IMR-90 (cell line): ENCODE measurements at regions not wholly inside any gene's neighbourhood (a gene's known extent, or its start where the extent isn't known, plus 50 kb on each side); places are given as distances from the start of the nearest gene placed in this dataset.

Experiments
- ATAC-seq: fragments of 200-7000 bp; cut with Tn5 transposase; 2 replicates; pipeline ENCODE4 v1.9.1; 2020; ENCODE audit warnings: low read depth, mild to moderate bottlenecking, moderate library complexity
- BruUV-seq: library from RNA; stranded (reverse); fragments of 400-500 nt; replicated peaks from 2 replicates; lab custom pipeline; 2021; lab: Mats Ljungman, UMichigan
- CTCF ChIA-PET: fragments of 300-600 bp; formaldehyde crosslinking; extraction: SDS; loops from one replicate; lab custom pipeline; 2021; ENCODE audit warnings: antibody characterized with exemption; lab: Yijun Ruan, JAX
- POLR2A ChIA-PET: fragments of 300-600 bp; sonication (Branson Sonifier 250); formaldehyde crosslinking; loops from one replicate; lab custom pipeline; 2022; ENCODE audit warnings: antibody characterized with exemption; ENCODE audit not compliant: unreplicated experiment; lab: Charles Lee
- DNase-seq: peaks from one replicate; pipeline ENCODE4 v3.0.0; 2013
- H2AFZ ChIP-seq: replicated peaks from 2 replicates; pipeline ENCODE3; 2013; ENCODE audit warnings: low read length, mild to moderate bottlenecking; ENCODE audit not compliant: poor library complexity
- H2AK5ac ChIP-seq: 2 replicates; pipeline ENCODE4 v1.6.1; 2013; ENCODE audit warnings: low read depth, low read length, inconsistent platforms
- H2AK9ac ChIP-seq: replicated peaks from 2 replicates; pipeline ENCODE3; 2013; ENCODE audit warnings: mild to moderate bottlenecking, low read depth, low read length, moderate library complexity; ENCODE audit not compliant: poor library complexity
- H2BK120ac ChIP-seq: 2 replicates; pipeline ENCODE4 v1.6.1; 2013; ENCODE audit warnings: low read depth, low read length, inconsistent platforms
- H2BK15ac ChIP-seq: 3 replicates; pipeline ENCODE4 v1.6.1; 2013; ENCODE audit warnings: low read depth, low read length, inconsistent platforms
- H2BK20ac ChIP-seq: 2 replicates; pipeline ENCODE4 v1.6.1; 2013; ENCODE audit warnings: low read depth, mild to moderate bottlenecking, inconsistent platforms, low read length, moderate library complexity
- H2BK5ac ChIP-seq: 2 replicates; pipeline ENCODE4 v1.6.1; 2013; ENCODE audit warnings: mild to moderate bottlenecking, low read depth, low read length, inconsistent platforms; ENCODE audit not compliant: poor library complexity, severe bottlenecking
- H3K14ac ChIP-seq: replicated peaks from 2 replicates; pipeline ENCODE4 v1.6.1; 2013; ENCODE audit warnings: low read depth, low read length, inconsistent platforms
- H3K18ac ChIP-seq: 2 replicates; pipeline ENCODE4 v1.6.1; 2013; ENCODE audit warnings: low read depth, low read length, control low read depth
- H3K23ac ChIP-seq: 2 replicates; pipeline ENCODE4 v1.6.1; 2013; ENCODE audit warnings: low read depth, low read length, inconsistent platforms
- H3K27ac ChIP-seq: 2 replicates; pipeline ENCODE4 v1.5.1; 2013; ENCODE audit warnings: mild to moderate bottlenecking, control low read depth, low read length; ENCODE audit not compliant: insufficient read depth
- H3K27me3 ChIP-seq: 2 replicates; pipeline ENCODE4 v1.6.1; 2013; ENCODE audit warnings: low read length; ENCODE audit not compliant: control insufficient read depth, insufficient read depth
- H3K36me3 ChIP-seq: 2 replicates; pipeline ENCODE4 v1.6.1; 2013; ENCODE audit warnings: low read length, mixed read lengths; ENCODE audit not compliant: control insufficient read depth, insufficient read depth
- H3K4ac ChIP-seq: 2 replicates; pipeline ENCODE4 v1.6.1; 2013; ENCODE audit warnings: low read depth, low read length, inconsistent platforms
- H3K4me1 ChIP-seq: 2 replicates; pipeline ENCODE4 v1.6.1; 2013; ENCODE audit warnings: low read length, mixed read lengths; ENCODE audit not compliant: control insufficient read depth, insufficient read depth
- H3K4me2 ChIP-seq: 2 replicates; pipeline ENCODE4 v1.6.1; 2013; ENCODE audit warnings: low read depth, mild to moderate bottlenecking, control low read depth, low read length, moderate library complexity
- H3K4me3 ChIP-seq: 2 replicates; pipeline ENCODE4 v1.5.1; 2013; ENCODE audit warnings: low read depth, mild to moderate bottlenecking, control low read depth, low read length, moderate library complexity; ENCODE audit not compliant: insufficient read depth
- H3K56ac ChIP-seq: 2 replicates; pipeline ENCODE4 v1.6.1; 2013; ENCODE audit warnings: low read length, inconsistent platforms; ENCODE audit not compliant: insufficient read depth; ENCODE audit errors: extremely low read depth
- H3K79me1 ChIP-seq, 2 experiments: 2 replicates each; pipeline ENCODE4 v1.6.1; 2013; ENCODE audit warnings: low read length in 2 of 2, inconsistent platforms in 1 of 2, low read depth in 1 of 2
- H3K9ac ChIP-seq: 2 replicates; pipeline ENCODE4 v1.6.1; 2013; ENCODE audit warnings: low read depth, low read length, control low read depth
- H3K9me1 ChIP-seq: 2 replicates; pipeline ENCODE4 v1.6.1; 2013; ENCODE audit warnings: low read length, inconsistent platforms; ENCODE audit not compliant: insufficient read depth
- H3K9me3 ChIP-seq: 2 replicates; pipeline ENCODE4 v1.6.1; 2013; ENCODE audit warnings: low read length; ENCODE audit not compliant: control insufficient read depth, insufficient read depth
- H4K20me1 ChIP-seq: 2 replicates; pipeline ENCODE4 v1.6.1; 2013; ENCODE audit warnings: low read length, inconsistent platforms; ENCODE audit not compliant: insufficient read depth
- H4K5ac ChIP-seq: 2 replicates; pipeline ENCODE4 v1.6.1; 2013; ENCODE audit warnings: mild to moderate bottlenecking, low read depth, low read length, control low read depth
- H4K8ac ChIP-seq, 2 experiments: 2 replicates each; pipeline ENCODE4 v1.6.1; 2013; ENCODE audit warnings: low read depth in 2 of 2, low read length in 2 of 2, control low read depth in 1 of 2, inconsistent platforms in 1 of 2
- H4K91ac ChIP-seq: 2 replicates; pipeline ENCODE4 v1.6.1; 2013; ENCODE audit warnings: low read depth, low read length, inconsistent platforms; ENCODE audit not compliant: insufficient read depth
- CEBPB ChIP-seq: IDR thresholded peaks from 2 replicates; pipeline ENCODE4 v1.6.1; 2012; ENCODE audit warnings: low read depth, low read length, improper control_type of control experiment
- CHD1 ChIP-seq: IDR thresholded peaks from 2 replicates; pipeline ENCODE4 v1.6.1; 2012; ENCODE audit warnings: low read depth, low read length, improper control_type of control experiment
- FOS ChIP-seq: fragments of 150-350 bp; IDR thresholded peaks from 2 replicates; pipeline ENCODE4 v1.6.1; 2016; ENCODE audit warnings: low read depth, low read length
- RAD21 ChIP-seq: IDR thresholded peaks from 2 replicates; pipeline ENCODE4 v1.6.1; 2012; ENCODE audit warnings: low read length, improper control_type of control experiment
- RCOR1 ChIP-seq: IDR thresholded peaks from 2 replicates; pipeline ENCODE4 v1.6.1; 2012; ENCODE audit warnings: mild to moderate bottlenecking, low read length, improper control_type of control experiment; ENCODE audit not compliant: insufficient replicate concordance
- RFX5 ChIP-seq: IDR thresholded peaks from 2 replicates; pipeline ENCODE4 v1.8.0; 2012; ENCODE audit warnings: low read depth, mild to moderate bottlenecking, low read length, moderate library complexity
- WGBS, 2 experiments: methylation state at CpG; one replicate each; pipeline versions ENCODE4 v1.1.5 to v1.1.7; 2013; ENCODE audit warnings: missing lambda C conversion rate in 2 of 2; ENCODE audit not compliant: insufficient read length in 1 of 2; ENCODE audit errors: extremely low coverage in 2 of 2; 5-methylcytosine and 5-hydroxymethylcytosine counted together
- dilution Hi-C: fragments of 300-500 bp; cut with HindIII; formaldehyde crosslinking; loops from one replicate; pipeline ENCODE4 v1.14.3; 2018; ENCODE audit warnings: low sequenced_read_pairs; ENCODE audit not compliant: unreplicated experiment
- in situ Hi-C: fragments of 300-500 bp; cut with MboI; formaldehyde crosslinking; loops from 3 replicates; pipeline ENCODE4 v1.14.3; 2019; ENCODE audit warnings: low sequenced_read_pairs, inconsistent platforms, mixed read lengths
- intact Hi-C: fragments of 100-400 bp; cut with micrococcal nuclease; formaldehyde crosslinking; loops from 2 replicates; pipeline ENCODE4 v1.10.0; 2022
- TF ChIP-seq, protein P1 (sequence below): conservative IDR thresholded peaks from 2 replicates; pipeline ENCODE4 v1.5.1; 2012; ENCODE audit warnings: mild to moderate bottlenecking, low read depth, low read length, improper control_type of control experiment

DNA sequence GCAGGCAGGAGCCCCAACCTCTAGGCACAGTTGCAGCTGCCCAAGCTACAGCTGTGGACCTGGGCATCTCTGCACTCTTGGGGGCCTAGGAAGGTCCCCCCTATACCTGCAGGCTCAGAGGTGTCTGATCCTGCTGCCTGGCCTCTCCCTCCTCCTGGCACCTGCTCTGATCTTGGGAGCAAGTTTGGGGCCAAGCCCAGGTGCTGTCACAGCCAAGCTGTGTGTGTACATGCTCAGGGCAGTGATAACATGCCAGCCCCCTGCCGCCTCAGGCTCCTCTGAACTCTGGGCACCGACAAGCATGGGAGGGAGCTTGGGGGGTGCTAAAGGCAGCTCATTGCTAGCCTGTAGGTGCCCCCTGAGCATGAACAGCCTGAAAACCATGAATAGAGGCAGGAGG lies 829.6 kb upstream of the VRK2 start:
- CTCF ChIA-PET: no interaction called here
- H4K20me1 ChIP-seq: no peaks in the 10 kb centered on the region
- dilution Hi-C loops: no loop called here

More for the DNA sequence above, 829.6 kb upstream of the VRK2 start:
- no peak overlapping the region for H2AFZ ChIP-seq
- H2BK15ac ChIP-seq: no peak overlapping the region
- peaks cover 15% of the 10 kb centered on the region for H3K9me3 ChIP-seq
- intact Hi-C loops (no loop called here), in situ Hi-C loops (no loop called here)
- no peak overlapping the region for H2AK5ac ChIP-seq
- H3K4me3 ChIP-seq: no peak overlapping the region
- TF ChIP-seq FOS (no peak), CEBPB (no peak), CHD1 (no peak), RFX5 (no peak), RCOR1 (no peak), RAD21 (no peak)
- TF ChIP-seq, protein P1, sequence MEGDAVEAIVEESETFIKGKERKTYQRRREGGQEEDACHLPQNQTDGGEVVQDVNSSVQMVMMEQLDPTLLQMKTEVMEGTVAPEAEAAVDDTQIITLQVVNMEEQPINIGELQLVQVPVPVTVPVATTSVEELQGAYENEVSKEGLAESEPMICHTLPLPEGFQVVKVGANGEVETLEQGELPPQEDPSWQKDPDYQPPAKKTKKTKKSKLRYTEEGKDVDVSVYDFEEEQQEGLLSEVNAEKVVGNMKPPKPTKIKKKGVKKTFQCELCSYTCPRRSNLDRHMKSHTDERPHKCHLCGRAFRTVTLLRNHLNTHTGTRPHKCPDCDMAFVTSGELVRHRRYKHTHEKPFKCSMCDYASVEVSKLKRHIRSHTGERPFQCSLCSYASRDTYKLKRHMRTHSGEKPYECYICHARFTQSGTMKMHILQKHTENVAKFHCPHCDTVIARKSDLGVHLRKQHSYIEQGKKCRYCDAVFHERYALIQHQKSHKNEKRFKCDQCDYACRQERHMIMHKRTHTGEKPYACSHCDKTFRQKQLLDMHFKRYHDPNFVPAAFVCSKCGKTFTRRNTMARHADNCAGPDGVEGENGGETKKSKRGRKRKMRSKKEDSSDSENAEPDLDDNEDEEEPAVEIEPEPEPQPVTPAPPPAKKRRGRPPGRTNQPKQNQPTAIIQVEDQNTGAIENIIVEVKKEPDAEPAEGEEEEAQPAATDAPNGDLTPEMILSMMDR: no peak
- H2BK5ac ChIP-seq: no peak overlapping the region
- POLR2A ChIA-PET: no interaction called here
- H3K4ac ChIP-seq: no peak overlapping the region
- no peak overlapping the region for H3K18ac ChIP-seq
- BruUV-seq: no TSS peak
- H3K56ac ChIP-seq: no peak overlapping the region
- ATAC-seq (no peak), DNase-seq (no peak)
- H3K4me1 ChIP-seq: no peaks in the 10 kb centered on the region
- no peak overlapping the region for H3K9ac ChIP-seq
- no peak overlapping the region for H3K4me2 ChIP-seq
- no CpG with 5 or more reads among the region's 2 CpGs for WGBS, 2 experiments
- H3K27ac ChIP-seq: no peak overlapping the region
- peak overlapping the region; percentile 42 for H2AK9ac ChIP-seq
- H4K5ac ChIP-seq: no peak overlapping the region
- no peaks in the 10 kb centered on the region for H3K36me3 ChIP-seq
- no peaks in the 10 kb centered on the region for H3K9me1 ChIP-seq
- H3K14ac ChIP-seq: no peak overlapping the region
- no peaks in the 10 kb centered on the region for H3K27me3 ChIP-seq
- no peak overlapping the region for H2BK120ac ChIP-seq
- H4K8ac ChIP-seq: no peak overlapping the region
- no peak overlapping the region for H4K91ac ChIP-seq
- H3K23ac ChIP-seq: no peak overlapping the region
- no peaks in the 10 kb centered on the region for H3K79me1 ChIP-seq
- no peak overlapping the region for H2BK20ac ChIP-seq
